Skeletal muscle cell (primary cell): ENCODE measurements at regions not wholly inside any gene's neighbourhood (a gene's known extent, or its start where the extent isn't known, plus 50 kb on each side); places are given as distances from the start of the nearest gene placed in this dataset.
"Not testable (repeated sequence)": the region's sequence is repeated elsewhere in the genome, so short reads cannot be mapped to it uniquely, and the experiment has no call there.

Experiments
- DNase-seq: peaks from one replicate; pipeline ENCODE4 v3.0.0-alpha.2; 2010; ENCODE audit warnings: low read depth
- H3K4me3 ChIP-seq: 2 replicates; pipeline ENCODE4 v1.5.1; 2011; ENCODE audit warnings: low read depth, mild to moderate bottlenecking, control low read depth, low read length, moderate library complexity

DNA sequence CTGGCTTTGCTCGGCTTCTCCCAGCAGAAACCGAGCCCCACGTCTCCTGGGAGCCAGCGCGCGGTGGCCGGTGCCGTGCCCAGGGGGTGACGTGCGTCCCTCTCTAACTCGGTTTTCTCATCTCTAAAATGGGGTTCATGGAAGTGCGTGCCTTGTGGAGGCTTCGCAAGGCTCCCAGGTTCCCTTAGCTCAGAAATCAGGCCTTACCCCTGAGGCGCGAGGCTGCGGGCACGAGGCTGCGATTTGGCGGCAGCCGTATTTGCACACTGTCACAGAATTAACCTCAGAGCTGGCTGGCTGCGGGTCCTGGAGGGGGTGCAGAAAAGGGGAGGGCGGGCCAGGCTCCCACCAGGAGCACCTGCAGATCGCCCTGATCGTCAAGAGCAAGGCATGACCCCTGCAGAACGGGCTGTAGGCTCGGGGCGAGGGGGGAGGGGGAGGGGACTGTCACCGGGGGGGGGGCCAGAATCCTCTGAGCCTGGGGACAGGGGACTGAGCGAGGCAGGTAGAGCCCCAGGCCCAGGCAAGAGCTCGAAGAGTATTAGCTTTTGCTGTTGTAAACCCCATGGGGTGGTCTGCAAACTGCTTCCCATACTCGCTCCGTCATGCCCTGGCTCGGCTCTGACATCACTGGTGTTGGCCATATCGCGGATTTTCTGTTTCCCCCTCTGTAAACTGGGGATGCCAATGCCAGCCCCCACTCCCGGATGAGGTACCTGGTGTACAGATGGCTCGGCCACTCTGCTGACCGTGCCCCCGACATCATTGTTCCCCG lies 62.2 kb downstream of the CCNE1 start:
- H3K4me3 ChIP-seq: peak overlapping the region; percentile 13
- no peak for DNase-seq

DNA sequence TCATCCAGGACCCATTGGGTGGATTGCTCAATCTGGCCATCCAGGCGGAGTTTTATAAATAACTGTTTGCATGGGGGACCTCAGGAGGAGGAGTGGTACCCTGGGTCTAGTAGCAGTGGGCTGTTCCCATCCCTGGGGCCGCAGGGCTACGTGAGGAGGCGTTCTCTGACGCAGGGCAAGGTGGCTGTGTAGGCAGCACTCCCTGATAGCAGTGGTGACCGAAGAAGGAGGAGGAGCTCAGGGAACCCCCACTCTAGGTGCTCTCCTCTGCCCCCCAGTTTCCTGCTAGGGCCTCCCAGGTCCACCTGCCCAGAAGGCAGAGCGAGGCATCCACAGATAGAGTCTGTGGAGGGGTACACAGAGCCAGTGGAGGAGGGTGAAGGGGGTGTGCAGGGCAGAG lies 64.1 kb downstream of the CCNE1 start:
- no peak overlapping the region for H3K4me3 ChIP-seq
- DNase-seq: no peak

DNA sequence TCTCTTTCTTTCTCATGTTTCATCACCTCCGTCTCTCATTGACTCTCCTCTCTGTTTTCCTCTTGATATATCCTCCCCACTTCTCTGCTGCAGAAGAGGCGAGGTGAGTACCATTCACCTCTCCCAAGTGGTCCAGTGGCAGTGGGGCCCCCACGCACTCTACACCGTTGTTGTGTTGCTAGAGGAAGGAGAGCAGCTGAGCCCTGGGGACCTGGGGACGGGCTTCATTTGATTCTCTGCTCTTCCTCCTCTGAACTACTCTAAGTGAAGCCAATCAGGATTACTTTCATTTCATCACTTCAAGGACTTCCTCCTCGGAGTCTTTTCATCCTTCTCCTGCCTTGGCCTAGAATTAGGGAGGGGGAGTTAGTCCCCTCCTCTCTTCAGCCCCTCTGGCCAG lies 64.6 kb downstream of the CCNE1 start:
- no peak for DNase-seq
- no peak overlapping the region for H3K4me3 ChIP-seq

- not testable (repeated sequence) for DNase-seq, H3K4me3 ChIP-seq
Measured at GRCh38 chr19:29876908-29877307, 65.1 kb downstream of the CCNE1 start.

- no peak for DNase-seq
- no peak overlapping the region for H3K4me3 ChIP-seq
Measured at GRCh38 chr19:29878973-29879654, 62.9 kb upstream of the URI1 start.

DNA sequence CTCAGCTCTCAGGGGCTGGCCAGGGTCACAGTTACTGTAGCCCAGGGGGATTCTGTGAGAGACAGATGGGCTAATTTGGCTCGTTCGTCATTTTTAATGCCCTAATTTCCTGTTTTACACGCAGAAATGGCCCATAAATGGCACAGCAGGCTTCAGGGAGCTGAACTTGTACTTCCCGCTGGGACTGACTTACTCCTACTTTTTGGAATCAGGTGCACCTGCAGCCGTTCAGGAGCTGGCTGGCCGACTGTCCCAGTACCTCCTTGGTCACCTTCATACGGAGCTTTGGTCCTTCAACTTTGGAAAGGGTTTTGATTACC lies 62.4 kb upstream of the URI1 start:
- DNase-seq: no peak

DNA sequence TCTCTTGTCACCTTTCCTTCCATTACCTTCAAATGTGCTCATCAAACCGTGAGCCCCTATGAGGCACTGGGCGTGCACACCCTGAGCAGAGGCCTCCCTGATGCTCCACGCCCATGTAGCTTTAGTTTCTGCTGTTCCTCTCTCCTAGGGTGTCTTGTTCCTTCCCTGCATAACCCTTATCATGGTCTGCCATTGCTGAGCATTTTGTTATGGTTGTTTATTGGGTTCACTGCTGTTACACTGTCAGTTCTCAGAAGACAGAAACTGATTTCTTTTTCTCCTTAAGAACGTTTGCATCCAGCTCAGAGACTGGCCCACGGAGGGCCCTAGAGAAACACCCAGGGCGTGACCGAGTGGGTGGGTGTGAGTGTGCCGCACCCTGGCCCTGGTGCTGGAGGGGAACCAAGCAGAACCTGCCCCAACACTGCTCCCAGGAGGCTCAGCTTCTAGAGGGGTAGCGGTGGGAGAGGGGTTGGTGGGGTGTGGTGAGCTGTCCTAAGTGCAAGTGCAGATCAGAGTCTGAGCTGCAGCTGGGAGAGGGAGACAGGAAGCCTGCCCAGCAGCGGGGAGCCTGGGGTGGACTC lies 61.4 kb upstream of the URI1 start:
- DNase-seq: no peak
- no peak overlapping the region for H3K4me3 ChIP-seq

More for the DNA sequence above, 62.4 kb upstream of the URI1 start:
- H3K4me3 ChIP-seq: no peak overlapping the region

GRCh38 chr19:29881386-29881785 lies 60.7 kb upstream of the URI1 start:
- DNase-seq: no peak
- H3K4me3 ChIP-seq: no peak overlapping the region

- no peak for DNase-seq
- H3K4me3 ChIP-seq: no peak overlapping the region
Measured at GRCh38 chr19:29882719-29883105, 59.3 kb upstream of the URI1 start.

DNA sequence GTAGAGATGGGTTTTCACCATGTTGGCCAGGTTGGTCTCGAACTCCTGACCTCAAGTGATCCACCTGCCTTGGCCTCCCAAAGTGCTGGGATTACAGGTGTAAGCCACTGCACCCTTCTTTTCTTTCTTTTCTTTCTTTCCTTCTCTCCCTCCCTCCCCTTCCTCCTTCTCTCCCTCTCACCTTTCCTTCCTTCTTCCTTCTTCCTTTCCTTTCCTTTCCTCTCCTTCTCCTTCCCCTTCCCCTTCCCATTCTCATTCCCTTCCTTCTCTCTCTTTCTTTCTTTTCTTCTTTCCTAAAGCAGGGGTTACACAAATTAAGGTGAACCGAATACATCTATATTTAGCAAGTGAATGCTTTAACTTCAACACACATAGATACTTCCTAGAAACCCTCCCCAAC lies 58.0 kb upstream of the URI1 start:
- H3K4me3 ChIP-seq: no peak overlapping the region
- no peak for DNase-seq

DNA sequence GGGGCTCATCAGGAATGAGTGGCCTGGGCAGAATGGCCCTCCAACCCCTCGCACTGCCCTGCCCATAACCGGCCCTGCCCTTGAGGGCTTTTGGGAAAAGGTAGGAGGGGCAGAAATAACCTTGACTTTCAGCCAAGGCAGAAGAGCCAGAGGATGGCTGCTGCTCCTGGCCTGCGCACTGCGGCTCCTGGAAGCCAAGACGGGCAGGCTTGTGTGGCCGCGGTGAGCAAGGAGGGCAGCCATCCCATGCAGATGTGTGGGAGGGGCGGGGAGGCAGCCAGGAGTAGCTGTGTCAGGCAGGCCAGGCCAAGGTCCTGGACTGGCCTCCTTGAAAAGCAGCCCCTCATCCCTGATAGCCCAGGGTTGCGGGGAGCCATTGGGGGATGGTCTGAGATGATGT lies 57.6 kb upstream of the URI1 start:
- no peak for DNase-seq
- no peak overlapping the region for H3K4me3 ChIP-seq

DNA sequence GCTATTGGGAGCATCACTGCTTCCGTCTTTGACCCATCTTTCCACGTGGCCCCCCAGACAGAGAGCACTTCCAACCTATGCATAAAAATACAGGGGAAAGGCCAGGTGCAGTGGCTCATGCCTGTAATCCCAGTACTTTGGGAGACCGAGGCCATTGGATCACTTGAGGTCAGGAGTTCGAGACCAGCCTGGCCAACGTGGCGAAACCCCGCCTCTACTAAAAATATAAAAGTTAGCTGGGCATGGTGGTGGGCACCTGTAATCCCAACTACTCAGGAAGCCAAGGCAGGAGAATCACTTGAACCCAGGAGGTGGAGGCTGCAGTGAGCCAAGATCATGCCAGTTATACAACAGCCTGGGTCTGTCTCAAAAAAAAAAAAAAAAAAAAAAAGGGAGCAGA lies 55.9 kb upstream of the URI1 start:
- not testable (repeated sequence) for H3K4me3 ChIP-seq, DNase-seq

DNA sequence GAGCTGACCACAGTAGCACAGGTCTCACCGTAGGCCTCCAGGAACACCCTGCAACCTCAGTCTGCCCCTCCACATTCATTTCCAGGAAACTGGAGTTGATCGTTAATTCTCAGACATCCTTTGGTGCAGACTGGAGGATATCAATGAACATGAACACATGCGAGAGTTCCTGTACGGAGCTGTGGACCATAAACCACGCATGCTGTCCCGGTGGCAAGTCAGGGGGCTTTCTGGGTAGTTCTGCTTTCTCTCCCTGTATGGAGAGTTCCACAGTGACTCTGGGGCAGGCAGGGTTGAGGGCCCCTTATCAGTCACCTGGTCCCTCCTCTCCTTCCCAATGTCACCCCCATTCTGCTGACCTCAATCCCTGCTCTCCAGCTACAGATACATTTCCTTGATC lies 55.5 kb upstream of the URI1 start:
- no peak for DNase-seq

GRCh38 chr19:29887442-29887855 lies 54.6 kb upstream of the URI1 start:
- no peak for DNase-seq
- no peak overlapping the region for H3K4me3 ChIP-seq

More for the DNA sequence above, 55.5 kb upstream of the URI1 start:
- no peak overlapping the region for H3K4me3 ChIP-seq

DNA sequence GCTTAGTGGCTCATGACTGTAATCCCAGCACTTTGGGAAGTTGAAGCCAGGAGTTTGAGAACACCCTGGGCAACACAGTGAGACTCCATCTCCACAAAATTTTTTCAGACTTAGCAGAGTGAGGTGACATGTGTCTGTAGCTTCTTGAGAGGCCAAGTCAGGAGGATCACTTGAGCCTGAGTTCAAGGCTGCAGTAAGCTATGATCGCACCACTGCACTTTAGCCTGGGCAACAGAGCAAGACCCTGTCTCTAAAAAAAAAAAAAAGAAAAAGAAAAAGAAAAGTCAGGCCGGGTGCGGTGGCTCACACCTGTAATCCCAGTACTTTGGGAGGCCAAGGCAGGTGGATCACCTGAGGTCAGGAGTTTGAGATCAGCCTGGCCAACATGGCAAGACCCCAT lies 54.0 kb upstream of the URI1 start:
- not testable (repeated sequence) for H3K4me3 ChIP-seq, DNase-seq

GRCh38 chr19:29889702-29890101 lies 52.3 kb upstream of the URI1 start:
- no peak overlapping the region for H3K4me3 ChIP-seq
- DNase-seq: no peak

- no peak for DNase-seq
- H3K4me3 ChIP-seq: no peak overlapping the region
Measured at GRCh38 chr19:29890392-29890791, 51.6 kb upstream of the URI1 start.
